ENCODE measurements at regions not wholly inside any gene's neighbourhood (a gene's known extent, or its start where the extent isn't known, plus 50 kb on each side); places are given as distances from the start of the nearest gene placed in this dataset.
"Not testable (repeated sequence)": the region's sequence is repeated elsewhere in the genome, so short reads cannot be mapped to it uniquely, and the experiment has no call there.

GRCh38 chr5:118111956-118112355 lies 876.4 kb downstream of the DTWD2 start:
- Histone ChIP-seq H3K36me3 (no peaks in the 10 kb centered on the region), H3K27me3 (no peaks in the 10 kb centered on the region), H3K9me3 (no peaks in the 10 kb centered on the region), H3K27ac (no peak overlapping the region), H3K4me3 (replicated peaks in 1 of 3) (no peak overlapping the region), H3K4me1 (no peaks in the 10 kb centered on the region)
- 68 to 70% methylated on average over 5 of the region's 5 CpGs for WGBS, 2 donors
- intact Hi-C loops (cut with DNase I): no loop called here
- no peak for DNase-seq
- TF ChIP-seq, protein P1, sequence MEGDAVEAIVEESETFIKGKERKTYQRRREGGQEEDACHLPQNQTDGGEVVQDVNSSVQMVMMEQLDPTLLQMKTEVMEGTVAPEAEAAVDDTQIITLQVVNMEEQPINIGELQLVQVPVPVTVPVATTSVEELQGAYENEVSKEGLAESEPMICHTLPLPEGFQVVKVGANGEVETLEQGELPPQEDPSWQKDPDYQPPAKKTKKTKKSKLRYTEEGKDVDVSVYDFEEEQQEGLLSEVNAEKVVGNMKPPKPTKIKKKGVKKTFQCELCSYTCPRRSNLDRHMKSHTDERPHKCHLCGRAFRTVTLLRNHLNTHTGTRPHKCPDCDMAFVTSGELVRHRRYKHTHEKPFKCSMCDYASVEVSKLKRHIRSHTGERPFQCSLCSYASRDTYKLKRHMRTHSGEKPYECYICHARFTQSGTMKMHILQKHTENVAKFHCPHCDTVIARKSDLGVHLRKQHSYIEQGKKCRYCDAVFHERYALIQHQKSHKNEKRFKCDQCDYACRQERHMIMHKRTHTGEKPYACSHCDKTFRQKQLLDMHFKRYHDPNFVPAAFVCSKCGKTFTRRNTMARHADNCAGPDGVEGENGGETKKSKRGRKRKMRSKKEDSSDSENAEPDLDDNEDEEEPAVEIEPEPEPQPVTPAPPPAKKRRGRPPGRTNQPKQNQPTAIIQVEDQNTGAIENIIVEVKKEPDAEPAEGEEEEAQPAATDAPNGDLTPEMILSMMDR (IDR thresholded peaks at IDR 0.05): no peak
- no peak for TF ChIP-seq POLR2A (IDR thresholded peaks at IDR 0.05)

- intact Hi-C loops (cut with DNase I); H3K4me3 ChIP-seq (replicated peaks in 1 of 3); H3K27me3 ChIP-seq; DNase-seq; H3K9me3 ChIP-seq; H3K4me1 ChIP-seq; H3K36me3 ChIP-seq; H3K27ac ChIP-seq: not testable (repeated sequence)
- WGBS, 2 donors: 74 to 76% methylated on average over 3 of the region's 3 CpGs
Measured at GRCh38 chr5:118107246-118107645, 881.1 kb downstream of the DTWD2 start.

DNA sequence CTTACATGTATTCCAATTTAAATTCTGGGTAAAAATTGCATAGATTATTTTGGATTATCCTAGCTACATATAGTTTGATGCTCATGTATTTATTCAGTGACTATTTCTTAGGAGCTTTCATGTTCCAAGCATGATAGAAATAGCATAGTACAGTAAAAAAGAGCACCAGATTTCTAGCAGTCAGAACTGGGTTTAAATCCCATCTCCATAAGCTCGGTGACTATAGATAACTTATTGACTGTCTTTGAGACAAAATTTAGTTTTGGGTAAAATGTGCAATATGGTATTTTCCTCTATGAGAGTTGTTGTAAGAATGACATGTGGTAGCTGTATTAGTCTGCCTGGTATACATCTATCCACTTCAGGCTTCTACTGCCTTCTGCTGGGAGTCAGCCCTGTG lies 889.6 kb downstream of the DTWD2 start:
- intact Hi-C loops (cut with DNase I): no loop called here
- H3K4me3 ChIP-seq (replicated peaks in 1 of 3): no peak overlapping the region
- H3K36me3 ChIP-seq: no peaks in the 10 kb centered on the region
- no peaks in the 10 kb centered on the region for H3K27me3 ChIP-seq
- H3K27ac ChIP-seq: no peak overlapping the region
- H3K4me1 ChIP-seq: peaks cover 4 to 6% of the 10 kb centered on the region in 2 donors
- DNase-seq: no peak
- WGBS, 2 donors: 96 to 97% methylated on average over 1 of the region's 1 CpG
- no peaks in the 10 kb centered on the region for H3K9me3 ChIP-seq
- no peak for TF ChIP-seq POLR2A (IDR thresholded peaks at IDR 0.05)
- TF ChIP-seq, protein P1 (IDR thresholded peaks at IDR 0.05): no peak

DNA sequence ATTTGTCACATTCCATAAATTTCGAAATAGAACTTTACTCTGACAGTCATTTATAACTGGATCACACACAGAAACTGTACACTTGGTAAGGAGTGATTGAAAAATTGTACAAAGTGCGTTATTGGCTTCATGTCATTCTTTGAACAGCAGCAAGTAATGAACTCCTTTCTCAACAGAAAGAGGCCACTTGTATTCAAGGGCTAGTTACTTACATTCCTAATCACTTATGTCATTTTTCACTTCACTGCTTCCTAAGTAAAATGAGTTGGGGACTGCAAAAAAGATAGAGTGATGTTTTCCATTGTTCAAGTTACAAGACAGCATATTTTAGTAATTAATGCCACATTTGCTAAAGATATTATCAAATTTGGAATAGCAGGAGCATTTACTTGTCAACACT lies 893.2 kb downstream of the DTWD2 start:
- TF ChIP-seq, protein P1 (IDR thresholded peaks at IDR 0.05): no peak
- TF ChIP-seq POLR2A (IDR thresholded peaks at IDR 0.05): no peak
- WGBS, 2 donors: 17 to 22% methylated on average over 2 of the region's 2 CpGs
- peaks cover 4 to 6% of the 10 kb centered on the region in 2 donors for H3K4me1 ChIP-seq
- intact Hi-C loops (cut with DNase I): no loop called here
- no peaks in the 10 kb centered on the region for H3K9me3 ChIP-seq
- H3K4me3 ChIP-seq (replicated peaks in 1 of 3): no peak overlapping the region
- no peak for DNase-seq
- H3K27ac ChIP-seq: peak overlapping the region in 2 of 3 donors; percentile 26 to 45
- H3K36me3 ChIP-seq: no peaks in the 10 kb centered on the region
- H3K27me3 ChIP-seq: no peaks in the 10 kb centered on the region

DNA sequence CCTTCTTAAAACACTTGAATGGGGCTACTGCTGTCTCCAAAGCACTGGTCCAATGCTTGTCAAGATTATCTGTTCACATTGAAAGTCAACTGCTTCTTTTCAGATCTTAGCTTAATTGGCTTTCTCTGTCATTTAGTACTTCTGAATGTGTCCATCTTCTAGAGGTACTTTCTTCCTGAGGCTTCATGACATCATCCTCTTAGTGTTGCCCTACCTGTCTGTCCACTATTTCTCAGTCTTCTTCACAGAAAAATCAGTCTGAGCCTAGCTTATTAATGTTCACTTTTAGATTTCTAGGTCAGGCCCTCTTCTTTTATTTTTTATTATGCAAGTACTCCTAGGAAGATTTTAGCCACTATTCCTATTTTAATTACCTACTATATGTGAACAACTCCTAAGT lies 899.9 kb downstream of the DTWD2 start:
- TF ChIP-seq, protein P1 (IDR thresholded peaks at IDR 0.05): no peak
- TF ChIP-seq POLR2A (IDR thresholded peaks at IDR 0.05): no peak
- Histone ChIP-seq H3K4me1 (no peaks in the 10 kb centered on the region), H3K9me3 (no peaks in the 10 kb centered on the region), H3K4me3 (replicated peaks in 1 of 3) (no peak overlapping the region), H3K27ac (no peak overlapping the region), H3K27me3 (no peaks in the 10 kb centered on the region), H3K36me3 (no peaks in the 10 kb centered on the region)
- no peak for DNase-seq
- intact Hi-C loops (cut with DNase I): no loop called here

DNA sequence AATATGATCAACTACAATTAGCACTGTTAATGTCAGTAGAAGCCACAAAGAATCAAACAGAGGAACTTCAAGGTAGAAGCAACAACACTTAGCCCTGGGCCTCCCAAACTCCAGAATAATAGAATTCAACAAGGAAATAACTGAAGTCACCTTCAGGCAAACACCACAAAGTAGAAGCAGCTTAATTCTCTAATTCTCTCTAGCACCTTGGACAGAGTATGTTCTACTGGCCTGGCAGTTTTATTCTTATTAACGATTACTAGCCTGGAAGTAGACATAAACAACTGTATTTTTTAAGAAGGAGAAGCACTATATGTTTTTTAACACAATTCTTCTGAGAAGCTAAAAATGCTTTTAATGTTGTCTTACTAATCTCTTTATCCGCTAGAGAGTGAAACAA lies 911.9 kb downstream of the DTWD2 start:
- Histone ChIP-seq H3K4me3 (replicated peaks in 1 of 3) (no peak overlapping the region), H3K27ac (no peak overlapping the region), H3K27me3 (no peaks in the 10 kb centered on the region), H3K36me3 (no peaks in the 10 kb centered on the region), H3K4me1 (no peaks in the 10 kb centered on the region), H3K9me3 (no peaks in the 10 kb centered on the region)
- WGBS, 2 donors: 48 to 69% methylated on average over 2 of the region's 2 CpGs
- TF ChIP-seq, protein P1 (IDR thresholded peaks at IDR 0.05): no peak
- no peak for TF ChIP-seq POLR2A (IDR thresholded peaks at IDR 0.05)
- intact Hi-C loops (cut with DNase I): no loop called here
- DNase-seq: no peak

Measured in thyroid gland (tissue), 4 donors.